ENCODE measurements at regions not wholly inside any gene's neighbourhood (a gene's known extent, or its start where the extent isn't known, plus 50 kb on each side); places are given as distances from the start of the nearest gene placed in this dataset.

DNA sequence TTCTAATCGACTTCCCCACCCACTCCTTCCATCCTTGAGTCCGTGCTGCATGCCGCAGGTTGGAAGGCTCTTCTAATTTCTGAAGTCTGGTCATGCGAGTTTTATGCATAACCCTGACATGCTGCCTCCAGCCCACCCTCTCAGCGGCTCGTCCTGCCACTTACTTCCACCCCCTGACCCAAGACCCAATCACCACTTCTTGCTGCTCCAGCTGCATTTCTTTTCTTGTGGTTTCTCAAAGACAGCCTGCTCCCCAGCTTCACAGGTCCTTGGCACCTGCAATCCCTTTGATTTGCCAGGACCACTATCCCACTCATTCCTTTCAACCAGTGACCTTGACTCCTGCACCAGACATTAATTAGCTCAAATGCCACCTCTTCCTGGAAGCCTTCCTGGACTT lies 486.7 kb downstream of the VRK1 start:
- no peak for DNase-seq (ENCODE audit: low read depth in 2 of 3, low spot score in 2 of 3)

GRCh38 chr14:97287956-97288355 lies 490.8 kb downstream of the VRK1 start:
- DNase-seq (ENCODE audit: low read depth in 2 of 3, low spot score in 2 of 3), result no peak

- no peak for DNase-seq (ENCODE audit: low read depth in 2 of 3, low spot score in 2 of 3)
These were observed 492.9 kb downstream of the VRK1 start for GRCh38 chr14:97290065-97290464.

DNA sequence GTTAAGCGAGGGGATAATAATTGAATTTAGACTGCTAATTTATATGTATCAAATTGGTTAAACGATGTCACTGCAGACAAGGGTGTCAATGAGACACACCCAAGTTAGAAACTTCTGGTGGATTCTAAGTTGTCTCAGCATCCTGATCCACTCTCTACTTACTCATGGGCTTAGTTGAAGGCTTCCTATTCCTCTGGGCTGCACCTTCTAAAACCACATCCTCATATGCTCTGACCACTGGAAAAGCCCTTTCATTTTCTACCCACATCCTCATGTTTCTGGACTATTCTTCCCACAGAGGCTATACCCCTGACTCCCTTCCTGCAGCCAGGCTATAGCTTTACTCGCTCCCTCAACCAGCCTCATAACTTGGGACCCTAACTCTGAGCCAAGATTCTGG lies 493.8 kb downstream of the VRK1 start:
- DNase-seq (ENCODE audit: low read depth in 2 of 3, low spot score in 2 of 3), result peak in 1 of 3 donors; percentile 20

DNA sequence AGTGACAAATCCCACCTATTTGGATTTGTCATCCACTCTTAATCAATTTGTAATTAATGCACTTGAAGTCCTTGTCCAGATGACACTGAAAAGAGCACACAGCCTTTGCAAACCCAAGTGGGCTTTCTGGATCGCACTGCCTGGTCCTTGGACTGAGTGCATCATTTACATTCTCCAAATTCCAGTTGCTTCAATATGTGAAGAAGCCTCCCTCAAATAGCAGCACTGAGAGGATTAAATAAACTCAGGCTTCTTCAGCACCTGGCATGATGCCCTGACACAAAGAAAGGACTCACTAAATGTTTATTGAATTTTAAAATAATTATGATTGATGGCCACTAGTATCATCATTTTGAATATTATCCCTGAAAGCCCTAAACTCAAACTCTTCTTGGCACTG lies 496.5 kb downstream of the VRK1 start:
- DNase-seq (ENCODE audit: low read depth in 2 of 3, low spot score in 2 of 3), result no peak

GRCh38 chr14:97295108-97295710 lies 498.0 kb downstream of the VRK1 start:
- DNase-seq (ENCODE audit: low read depth in 2 of 3, low spot score in 2 of 3), result no peak

- no peak for DNase-seq (ENCODE audit: low read depth in 2 of 3, low spot score in 2 of 3)
These were observed 499.0 kb downstream of the VRK1 start for GRCh38 chr14:97296176-97296575.

DNA sequence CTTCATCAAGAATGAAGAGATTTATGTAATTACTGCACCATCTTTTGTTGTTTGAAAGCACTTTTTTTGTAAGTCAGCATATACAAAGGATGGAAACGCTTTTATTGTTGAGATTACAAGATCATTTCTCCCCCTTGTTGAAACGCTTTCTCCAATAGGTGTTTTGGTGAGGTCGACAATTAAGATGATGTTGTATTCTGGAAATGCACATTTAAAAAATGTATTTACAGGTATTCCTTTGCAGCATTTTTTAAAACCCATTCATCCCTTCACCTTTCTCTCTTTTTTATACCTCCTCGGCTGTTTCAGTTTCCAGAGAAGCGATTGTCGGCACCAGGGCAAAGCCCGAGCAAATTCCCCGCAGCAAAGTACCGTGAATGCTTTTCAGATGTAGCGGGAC lies 499.9 kb downstream of the VRK1 start:
- DNase-seq (ENCODE audit: low read depth in 2 of 3, low spot score in 2 of 3), result no peak

DNA sequence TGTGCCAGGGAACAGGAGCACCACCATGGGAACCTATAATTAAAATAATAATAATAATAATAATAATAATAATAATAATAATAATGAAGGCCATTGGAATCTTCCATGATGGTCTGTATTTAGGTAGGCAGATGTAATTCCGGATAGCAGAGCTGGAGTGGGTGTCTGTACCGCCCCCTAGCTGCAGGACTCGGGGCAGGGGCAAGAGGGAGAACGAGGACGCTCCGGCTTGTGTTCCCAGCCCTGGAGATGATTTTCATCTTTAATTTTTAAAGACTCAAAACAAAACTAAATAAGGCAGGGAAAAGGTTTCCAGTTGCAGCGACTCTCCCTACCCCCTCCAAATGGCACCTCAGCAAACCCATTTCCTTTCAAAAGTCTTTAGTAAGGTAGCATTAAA lies 501.1 kb downstream of the VRK1 start:
- no peak for DNase-seq (ENCODE audit: low read depth in 2 of 3, low spot score in 2 of 3)

DNA sequence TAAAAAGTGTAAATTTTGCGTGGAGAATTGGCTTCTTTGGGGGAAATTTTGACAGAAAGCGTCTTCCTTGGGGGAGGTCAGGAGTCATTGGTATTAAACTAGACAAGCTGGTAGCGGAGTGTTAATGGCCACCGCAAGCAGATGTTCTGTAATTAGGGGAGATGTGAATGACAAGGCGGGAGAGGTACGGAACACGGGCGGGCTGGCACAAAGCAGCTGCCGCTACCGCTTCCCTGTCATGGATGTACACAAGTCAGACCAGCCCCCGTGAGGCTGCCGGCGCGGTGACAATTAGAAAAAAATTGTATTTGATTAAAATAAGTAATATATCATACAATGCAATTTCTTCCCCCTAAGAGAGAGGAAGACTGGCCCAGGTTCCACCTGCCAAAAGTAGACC lies 501.6 kb downstream of the VRK1 start:
- DNase-seq (ENCODE audit: low read depth in 2 of 3, low spot score in 2 of 3), result no peak

GRCh38 chr14:97299661-97300060 lies 502.5 kb downstream of the VRK1 start:
- no peak for DNase-seq (ENCODE audit: low read depth in 2 of 3, low spot score in 2 of 3)

GRCh38 chr14:97301931-97302559 lies 504.9 kb downstream of the VRK1 start:
- DNase-seq (ENCODE audit: low read depth in 2 of 3, low spot score in 2 of 3), result no peak

DNA sequence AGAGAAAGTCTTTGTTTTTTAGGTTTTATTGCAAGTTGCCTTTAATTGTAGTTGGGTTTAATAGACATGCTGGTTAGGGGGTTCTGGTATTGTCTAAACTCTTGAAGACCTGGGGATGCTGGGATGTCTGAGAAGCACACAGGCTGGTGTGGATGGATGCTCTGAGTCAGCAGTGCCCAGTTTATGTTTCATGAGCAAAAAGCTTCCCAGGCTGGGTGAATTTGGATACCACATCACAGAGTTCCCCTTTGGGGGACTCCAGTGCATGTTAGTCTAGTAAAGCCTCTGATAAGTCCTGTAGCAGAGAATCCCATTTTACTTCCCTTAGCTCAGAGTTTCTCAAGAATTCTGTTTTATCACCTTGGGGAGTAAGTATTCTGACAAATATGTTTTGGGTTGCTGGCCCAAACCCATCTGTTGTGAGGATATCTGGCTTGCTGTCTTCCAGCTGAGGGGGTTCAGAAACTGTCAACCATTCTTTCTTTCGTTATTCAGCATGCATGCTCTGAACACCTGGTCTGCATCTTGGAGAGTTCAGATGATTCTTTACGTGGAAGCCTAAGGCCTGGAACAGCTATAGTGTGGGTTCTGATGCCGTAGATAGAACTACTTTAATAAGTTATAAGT lies 509.1 kb downstream of the VRK1 start:
- DNase-seq (ENCODE audit: low read depth in 2 of 3, low spot score in 2 of 3), result no peak

- no peak for DNase-seq (ENCODE audit: low read depth in 2 of 3, low spot score in 2 of 3)
These were observed 509.6 kb downstream of the VRK1 start for GRCh38 chr14:97306760-97307246.

DNA sequence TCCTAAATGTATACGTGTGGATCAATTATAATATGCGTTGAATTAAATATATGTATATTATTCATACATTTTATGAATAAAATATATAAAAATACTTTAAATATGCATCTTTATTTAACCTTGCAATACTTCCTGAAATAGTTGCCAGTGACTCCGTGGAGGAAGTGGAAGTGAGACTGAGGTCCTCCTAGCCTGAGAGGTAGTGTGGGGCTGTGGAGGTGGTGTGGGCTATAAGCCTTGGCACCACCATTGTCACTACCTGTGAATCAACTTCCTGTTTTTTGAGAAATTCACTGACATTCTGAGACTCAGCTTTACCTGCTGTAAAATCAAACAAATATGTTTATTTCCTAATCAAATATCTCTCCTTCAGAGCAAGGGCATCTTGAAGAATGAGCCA lies 514.2 kb downstream of the VRK1 start:
- DNase-seq (ENCODE audit: low read depth in 2 of 3, low spot score in 2 of 3), result no peak

DNA sequence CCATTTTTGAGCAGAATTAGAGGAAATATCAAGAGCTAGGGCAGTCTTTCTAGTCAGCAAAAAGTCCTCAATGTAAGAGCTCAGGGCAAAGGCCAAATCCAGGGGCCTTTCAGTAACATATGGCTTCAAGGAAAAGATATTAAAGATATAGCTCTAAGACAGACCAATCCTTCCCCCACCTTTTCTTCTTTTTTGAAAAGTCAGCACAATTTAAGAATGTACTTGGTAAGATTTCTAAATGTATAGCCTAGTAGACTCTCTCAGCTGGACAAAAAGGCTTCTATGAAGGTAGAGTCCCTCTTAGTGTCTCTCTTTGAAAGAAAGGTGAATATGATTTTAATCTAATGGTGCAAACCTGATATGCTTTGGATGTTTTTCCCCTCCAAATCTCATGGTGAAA lies 515.7 kb downstream of the VRK1 start:
- DNase-seq (ENCODE audit: low read depth in 2 of 3, low spot score in 2 of 3), result no peak

GRCh38 chr14:97315790-97316189 lies 518.6 kb downstream of the VRK1 start:
- no peak for DNase-seq (ENCODE audit: low read depth in 2 of 3, low spot score in 2 of 3)

DNA sequence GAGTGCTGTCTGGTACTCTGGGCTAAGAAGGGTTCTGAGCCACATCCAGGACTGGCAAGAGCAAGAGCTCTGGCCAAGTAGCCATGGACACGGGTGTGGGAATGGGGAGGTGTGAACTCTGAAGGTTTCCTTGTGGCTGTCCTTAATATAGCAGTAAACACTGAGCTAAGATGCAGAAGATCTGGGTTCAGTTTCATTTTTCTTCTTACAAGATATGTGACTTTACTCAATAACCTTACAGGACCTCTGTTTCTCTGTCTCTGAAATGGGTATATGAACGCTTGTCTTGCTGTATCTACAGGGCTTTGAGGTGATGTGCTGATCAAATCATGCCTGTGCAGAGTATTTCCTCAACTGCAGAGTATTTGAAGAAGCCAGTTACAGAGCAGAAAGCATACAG lies 521.2 kb downstream of the VRK1 start:
- DNase-seq (ENCODE audit: low read depth in 2 of 3, low spot score in 2 of 3), result no peak

DNA sequence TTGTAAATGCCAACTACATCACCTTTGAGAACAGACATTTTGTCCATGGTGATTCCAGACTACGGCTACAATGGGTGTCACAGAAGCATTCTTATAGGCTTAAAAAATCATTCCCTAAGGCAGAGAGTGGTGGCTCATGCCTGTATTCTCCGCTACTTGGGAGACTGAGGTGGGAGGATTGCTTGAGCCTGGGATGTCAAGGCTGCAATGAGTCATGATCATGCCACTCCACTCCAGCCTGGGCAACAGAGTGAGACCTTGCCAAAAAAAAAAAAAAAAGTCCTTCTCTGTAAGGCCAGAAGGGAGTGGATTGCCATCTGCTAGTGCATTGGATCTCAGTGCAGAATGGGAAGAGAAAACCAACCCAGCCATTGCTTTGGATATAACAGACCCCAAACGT lies 522.5 kb downstream of the VRK1 start:
- DNase-seq (ENCODE audit: low read depth in 2 of 3, low spot score in 2 of 3), result no peak

- no peak for DNase-seq (ENCODE audit: low read depth in 2 of 3, low spot score in 2 of 3)
These were observed 531.6 kb downstream of the VRK1 start for GRCh38 chr14:97328743-97329142.

- DNase-seq (ENCODE audit: low read depth in 2 of 3, low spot score in 2 of 3), result no peak
These were observed 532.5 kb downstream of the VRK1 start for GRCh38 chr14:97329701-97330100.

GRCh38 chr14:97331058-97331457 lies 533.9 kb downstream of the VRK1 start:
- DNase-seq (ENCODE audit: low read depth in 2 of 3, low spot score in 2 of 3), result no peak

Data from hematopoietic multipotent progenitor cell (in vitro differentiated cells).